A549 (cell line): ENCODE measurements at regions not wholly inside any gene's neighbourhood (a gene's known extent, or its start where the extent isn't known, plus 50 kb on each side); places are given as distances from the start of the nearest gene placed in this dataset.

Experiments used
- ATAC-seq, 2 experiments: fragments of 200-7000 bp in 1 of 2; fragments of >200 bp in 1 of 2; cut with Nextera tagmentation in 1 of 2; cut with Tn5 transposase in 1 of 2; 3 replicates each; pipeline versions ENCODE4 v1.8.0 to v1.9.1; 2018 to 2020; ENCODE audit warnings: mild to moderate bottlenecking in 1 of 2, moderate library complexity in 1 of 2
- CTCF ChIA-PET: fragments of 300-600 bp; sonication (Branson Sonifier 250); formaldehyde crosslinking; extraction: SDS; loops from one replicate; lab custom pipeline; 2021; ENCODE audit warnings: antibody characterized with exemption, inconsistent platforms; lab: Yijun Ruan, JAX
- POLR2A ChIA-PET: fragments of 350-600 bp; formaldehyde crosslinking; extraction: SDS; loops from one replicate; lab custom pipeline; 2021; ENCODE audit warnings: antibody characterized with exemption, inconsistent platforms; lab: Yijun Ruan, JAX
- DNase-seq, 2 experiments: peaks; one replicate each; pipeline versions ENCODE4 v3.0.0 to v3.0.0-alpha.2; 2011 to 2016; ENCODE audit warnings: low read depth in 1 of 2, low spot score in 1 of 2
- FAIRE-seq: peaks from 2 replicates; lab custom pipeline; 2011; peaks lifted over from hg19 to GRCh38; lab: Jason Lieb, UNC
- H3K27ac ChIP-seq, 2 experiments: fragments of >200 bp; sonication (Bioruptor Twin); formaldehyde crosslinking; 3 replicates each; pipeline ENCODE4 v1.5.1; 2016 to 2017
- H3K4me1 ChIP-seq: fragments of >200 bp; sonication (Bioruptor Twin); formaldehyde crosslinking; 3 replicates; pipeline ENCODE4 v1.6.1; 2016
- H3K4me2 ChIP-seq: fragments of >200 bp; sonication (Bioruptor Twin); formaldehyde crosslinking; 3 replicates; pipeline ENCODE4 v1.6.1; 2016
- H3K4me3 ChIP-seq: fragments of >200 bp; sonication (Bioruptor Twin); formaldehyde crosslinking; 3 replicates; pipeline ENCODE4 v1.5.1; 2016
- H3K9me3 ChIP-seq: fragments of >200 bp; sonication (Bioruptor Twin); formaldehyde crosslinking; 3 replicates; pipeline ENCODE4 v1.6.1; 2016
- ATOH8 ChIP-seq: fragments of 250-450 bp; sonication (Bioruptor Pico); IDR thresholded peaks from 2 replicates; pipeline ENCODE4 v1.5.0; 2020; ENCODE audit warnings: low read depth, mild to moderate bottlenecking, moderate library complexity
- BHLHE40 ChIP-seq: IDR thresholded peaks from 2 replicates; pipeline ENCODE4 v1.6.1; 2012; ENCODE audit warnings: low read depth, low read length, inconsistent platforms
- E2F6 ChIP-seq: IDR thresholded peaks from 2 replicates; pipeline ENCODE4 v1.6.1; 2012; ENCODE audit warnings: low read depth, borderline replicate concordance
- EHMT2 ChIP-seq: fragments of 200-600 bp; sonication (generic); IDR thresholded peaks from 2 replicates; pipeline ENCODE4 v1.6.1; 2016; ENCODE audit warnings: antibody characterized with exemption, low read depth, mild to moderate bottlenecking, moderate library complexity
- ESRRA ChIP-seq: fragments of 150-350 bp; IDR thresholded peaks from 2 replicates; pipeline ENCODE4 v1.6.1; 2014; ENCODE audit warnings: mild to moderate bottlenecking, low read length, borderline replicate concordance
- FOSL2 ChIP-seq, 2 experiments: fragments of 450-650 bp in 1 of 2; fragments of >200 bp in 1 of 2; sonication (Bioruptor Twin) in 1 of 2; formaldehyde crosslinking; IDR thresholded peaks; 2 replicates each; pipeline versions ENCODE4 v1.5.0 to v1.6.1; 2016 to 2020; ENCODE audit warnings: mild to moderate bottlenecking in 1 of 2, moderate library complexity in 1 of 2
- FOXS1 ChIP-seq: fragments of 250-450 bp; sonication (Bioruptor Pico); IDR thresholded peaks from 2 replicates; pipeline ENCODE4 v1.5.0; 2020; ENCODE audit warnings: mild to moderate bottlenecking, moderate library complexity
- HMGXB4 ChIP-seq: fragments of 250-450 bp; sonication (Bioruptor Pico); IDR thresholded peaks from 2 replicates; pipeline ENCODE4 v1.5.0; 2021; ENCODE audit warnings: mild to moderate bottlenecking, moderate library complexity, borderline replicate concordance
- MAZ ChIP-seq: fragments of 150-350 bp; IDR thresholded peaks from 2 replicates; pipeline ENCODE4 v1.6.1; 2014; ENCODE audit warnings: antibody characterized with exemption, low read depth, low read length, borderline replicate concordance
- NFE2L2 ChIP-seq: fragments of 150-350 bp; conservative IDR thresholded peaks from 2 replicates; pipeline ENCODE4 v1.6.1; 2014; ENCODE audit warnings: low read length
- NPAS2 ChIP-seq: fragments of 250-450 bp; sonication (Bioruptor Pico); IDR thresholded peaks from 2 replicates; pipeline ENCODE4 v1.8.0; 2022; ENCODE audit warnings: mild to moderate bottlenecking, moderate library complexity, borderline replicate concordance
- NR3C1 ChIP-seq: fragments of >200 bp; sonication (Bioruptor Twin); formaldehyde crosslinking; IDR thresholded peaks from 3 replicates; pipeline ENCODE4 v1.6.1; 2017
- PBX3 ChIP-seq: IDR thresholded peaks from 2 replicates; pipeline ENCODE4 v1.6.1; 2012
- PHF8 ChIP-seq: fragments of 200-600 bp; sonication (generic); IDR thresholded peaks from 2 replicates; pipeline ENCODE4 v1.6.1; 2016; ENCODE audit warnings: low read depth, mild to moderate bottlenecking, antibody characterized with exemption, moderate library complexity, borderline replicate concordance
- REST ChIP-seq: fragments of 200-600 bp; sonication (generic); IDR thresholded peaks from 2 replicates; pipeline ENCODE4 v1.6.1; 2016; ENCODE audit warnings: antibody characterized with exemption, mild to moderate bottlenecking, moderate library complexity
- RFX5 ChIP-seq: fragments of 450-650 bp; IDR thresholded peaks from 2 replicates; pipeline ENCODE4 v1.7.1; 2014; ENCODE audit warnings: antibody characterized with exemption, mild to moderate bottlenecking, moderate library complexity
- SMC3 ChIP-seq: fragments of >200 bp; sonication (Bioruptor Twin); formaldehyde crosslinking; IDR thresholded peaks from 3 replicates; pipeline ENCODE4 v1.6.1; 2018; ENCODE audit warnings: inconsistent platforms
- TP53 ChIP-seq: fragments of 250-450 bp; sonication (Bioruptor Pico); IDR thresholded peaks from 2 replicates; pipeline ENCODE4 v1.5.0; 2021; ENCODE audit warnings: mild to moderate bottlenecking, moderate library complexity
- ZFP36 ChIP-seq: fragments of 450-650 bp; IDR thresholded peaks from 2 replicates; pipeline ENCODE4 v1.6.1; 2014; ENCODE audit warnings: borderline replicate concordance; ENCODE audit not compliant: partially characterized antibody
- ZNF302 ChIP-seq: fragments of 250-450 bp; sonication (Bioruptor Pico); IDR thresholded peaks from 2 replicates; pipeline ENCODE4 v1.9.0; 2021; ENCODE audit warnings: inconsistent platforms, mild to moderate bottlenecking, moderate library complexity
- WGBS: methylation state at CpG from one replicate; pipeline ENCODE4 v1.1.6; 2017; ENCODE audit errors: missing lambda C conversion rate; 5-methylcytosine and 5-hydroxymethylcytosine counted together

- no peak for ATAC-seq
- no peak for DNase-seq
- peak overlapping the region in 1 of 2 experiments; percentile 38; a peak in 1 of 6 replicates for H3K27ac ChIP-seq
- WGBS: 70% methylated on average over 4 of the region's 4 CpGs
- no peak overlapping the region for H3K4me3 ChIP-seq
- H3K4me1 ChIP-seq: peaks cover 39% of the 10 kb centered on the region
- no peak for FAIRE-seq
- POLR2A ChIA-PET: no interaction called here
- H3K4me2 ChIP-seq: no peak overlapping the region
- H3K9me3 ChIP-seq: no peaks in the 10 kb centered on the region
- CTCF ChIA-PET: no interaction called here
- TF ChIP-seq PHF8 (no peak), REST (no peak), EHMT2 (no peak), ESRRA (no peak), E2F6 (no peak), NPAS2 (CRISPR knock-in tag) (no peak), HMGXB4 (CRISPR knock-in tag) (no peak), ZNF302 (CRISPR knock-in tag) (no peak), ZFP36 (no peak), SMC3 (no peak), FOSL2 (IDR thresholded peaks at IDR 0.05) (no peak), FOSL2 (CRISPR knock-in tag; IDR thresholded peaks at IDR 0.05) (no peak), PBX3 (no peak), NR3C1 (no peak), FOXS1 (CRISPR knock-in tag) (no peak), MAZ (no peak), TP53 (CRISPR knock-in tag) (no peak), NFE2L2 (no peak)
Measured at GRCh38 chr7:46750321-46750865, 829.3 kb upstream of the IGFBP3 start.

GRCh38 chr7:46747869-46748576 is 827.0 kb upstream of the IGFBP3 start:
- Histone ChIP-seq H3K4me3 (no peak overlapping the region), H3K4me2 (no peak overlapping the region)
- FAIRE-seq: peak; percentile 23
- ChIA-PET CTCF (interaction anchor here (1.5 kb wide), 1 partner anchor 826 kb away, joined by 5 read pairs; no protein-coding TSS in a partner anchor), POLR2A (no interaction called here)
- no peak for ATAC-seq
- TF ChIP-seq NFE2L2 (no peak), ESRRA (no peak), ATOH8 (CRISPR knock-in tag) (no peak), BHLHE40 (no peak), RFX5 (no peak)
- TF ChIP-seq, all 56 proteins: peak for 0
- WGBS: 90% methylated on average over 6 of the region's 6 CpGs
- no peaks in the 10 kb centered on the region for H3K9me3 ChIP-seq
- H3K4me1 ChIP-seq: peaks cover 15% of the 10 kb centered on the region
- peak overlapping the region in 1 of 2 experiments; percentile 9; a peak in 1 of 6 replicates for H3K27ac ChIP-seq
- no peak for DNase-seq
